HepG2 (cell line): ENCODE measurements at regions not wholly inside any gene's neighbourhood (a gene's known extent, or its start where the extent isn't known, plus 50 kb on each side); places are given as distances from the start of the nearest gene placed in this dataset.
A peak's percentile ranks its signal among the peaks of the same experiment; 100 is the strongest.

Experiments used
- ATAC-seq: fragments of 200-7000 bp; cut with Tn5 transposase; 3 replicates; pipeline ENCODE4 v1.9.1; 2020; ENCODE audit warnings: mild to moderate bottlenecking, moderate library complexity
- BruUV-seq: library from RNA; stranded (reverse); fragments of 400-500 nt; replicated peaks from 2 replicates; lab custom pipeline; 2021; lab: Mats Ljungman, UMichigan
- CTCF ChIA-PET: fragments of 300-600 bp; formaldehyde crosslinking; extraction: SDS; loops from one replicate; lab custom pipeline; 2021; ENCODE audit warnings: low total read pairs, inconsistent platforms, low intra/inter-chr PET ratio; lab: Yijun Ruan, JAX
- POLR2A ChIA-PET: fragments of 350-600 bp; sonication (Branson Sonifier 250); formaldehyde crosslinking; loops from one replicate; lab custom pipeline; 2020; ENCODE audit warnings: antibody characterized with exemption, inconsistent platforms; lab: Yijun Ruan, JAX
- DNase-seq: peaks from one replicate; pipeline ENCODE4 v3.0.0-alpha.2; 2015; ENCODE audit warnings: low spot score
- FAIRE-seq: peaks from 3 replicates; lab custom pipeline; 2011; peaks lifted over from hg19 to GRCh38; lab: Jason Lieb, UNC
- H2AFZ ChIP-seq: one replicate; pipeline ENCODE4 v1.6.1; 2011; ENCODE audit warnings: low read length, inconsistent platforms
- H3K27ac ChIP-seq: fragments of 300-600 bp; 3 replicates; pipeline ENCODE4 v1.8.0; 2011; ENCODE audit warnings: mixed run types, mild to moderate bottlenecking, mixed read lengths, low read length, inconsistent platforms; ENCODE audit not compliant: insufficient read depth; ENCODE audit errors: extremely low read length
- H3K27me3 ChIP-seq, 2 experiments: fragments of 200-600 bp in 1 of 2; 2 replicates in 1 of 2; 3 replicates in 1 of 2; pipeline versions ENCODE4 v1.6.0 to v1.8.0; 2011; ENCODE audit warnings: low read length in 2 of 2, mild to moderate bottlenecking in 2 of 2, moderate library complexity in 2 of 2, inconsistent platforms in 1 of 2; ENCODE audit not compliant: insufficient read depth in 2 of 2, control insufficient read depth in 1 of 2
- H3K36me3 ChIP-seq, 2 experiments: fragments of 200-600 bp in 1 of 2; replicated peaks in 1 of 2; 2 replicates in 1 of 2; 3 replicates in 1 of 2; pipeline versions ENCODE4 v1.5.1 to v1.8.0; 2011; ENCODE audit warnings: low read length in 2 of 2, inconsistent platforms in 1 of 2; ENCODE audit not compliant: insufficient read depth in 2 of 2, control insufficient read depth in 1 of 2
- H3K4me1 ChIP-seq: 2 replicates; pipeline ENCODE4 v1.5.1; 2012; ENCODE audit warnings: low read length, inconsistent platforms; ENCODE audit not compliant: insufficient read depth
- H3K4me2 ChIP-seq: 2 replicates; pipeline ENCODE4 v1.6.0; 2011; ENCODE audit warnings: low read depth, low read length, inconsistent platforms
- H3K4me3 ChIP-seq, 3 experiments: fragments of 200-600 bp in 1 of 3; sonication (generic), shearing (Covaris generic) in 1 of 3; replicated peaks in 1 of 3; 2 replicates each; pipeline ENCODE4 v1.5.1; 2011 to 2016; ENCODE audit warnings: low read length in 3 of 3, inconsistent platforms in 2 of 3, low read depth in 2 of 3, mild to moderate bottlenecking in 2 of 3, control low read depth in 1 of 3, mixed read lengths in 1 of 3; ENCODE audit not compliant: insufficient read depth in 1 of 3
- H3K79me2 ChIP-seq: one replicate; pipeline ENCODE4 v1.6.1; 2011; ENCODE audit warnings: low read length, inconsistent platforms; ENCODE audit not compliant: insufficient read depth
- H3K9ac ChIP-seq: 2 replicates; pipeline ENCODE4 v1.6.0; 2011; ENCODE audit warnings: mild to moderate bottlenecking, low read depth, low read length, inconsistent platforms; ENCODE audit not compliant: insufficient read depth
- H3K9me3 ChIP-seq: 2 replicates; pipeline ENCODE4 v1.5.1; 2012; ENCODE audit warnings: mild to moderate bottlenecking, low read length
- H4K20me1 ChIP-seq: 2 replicates; pipeline ENCODE4 v1.6.0; 2011; ENCODE audit warnings: inconsistent platforms, mild to moderate bottlenecking, low read length, moderate library complexity; ENCODE audit not compliant: insufficient read depth
- AFF4 ChIP-seq: sonication (generic); formaldehyde crosslinking; IDR thresholded peaks from 2 replicates; pipeline ENCODE4 v1.4.0; 2020; ENCODE audit warnings: missing genetic modification reagents
- GLI4 ChIP-seq: sonication (generic); formaldehyde crosslinking; IDR thresholded peaks from 2 replicates; pipeline ENCODE4 v1.5.1; 2020; ENCODE audit warnings: missing genetic modification reagents, mild to moderate bottlenecking, moderate library complexity, borderline replicate concordance
- MAFK ChIP-seq, 2 experiments: IDR thresholded peaks in 1 of 2; conservative IDR thresholded peaks in 1 of 2; 2 replicates each; pipeline ENCODE4 v1.6.1; 2011; ENCODE audit warnings: improper control_type of control experiment in 2 of 2, low read length in 2 of 2
- TEF ChIP-seq: sonication (generic); formaldehyde crosslinking; IDR thresholded peaks from 2 replicates; pipeline ENCODE4 v1.5.0; 2020; ENCODE audit warnings: missing genetic modification reagents
- ZNF136 ChIP-seq: sonication (generic); formaldehyde crosslinking; IDR thresholded peaks from 2 replicates; pipeline ENCODE4 v1.8.1; 2022; ENCODE audit warnings: low read depth, mild to moderate bottlenecking, moderate library complexity, missing genetic modification reagents
- WGBS: methylation state at CpG from one replicate; pipeline ENCODE4 v1.1.6; 2017; ENCODE audit warnings: low lambda C conversion rate; 5-methylcytosine and 5-hydroxymethylcytosine counted together
- in situ Hi-C: cut with HindIII; loops from 2 replicates; pipeline ENCODE4 v1.10.0; 2017; ENCODE audit warnings: low pct_unique_long_range_greater_than_20kb; ENCODE audit not compliant: extremely low pct_ligation_motif_present
- intact Hi-C: fragments of 100-400 bp; cut with micrococcal nuclease; formaldehyde crosslinking; loops from one replicate; pipeline ENCODE4 v1.10.0; 2022; ENCODE audit not compliant: unreplicated experiment

GRCh38 chr9:89662718-89663613 lies 58.2 kb downstream of the GADD45G start:
- ChIA-PET POLR2A (no interaction called here), CTCF (no interaction called here)
- Histone ChIP-seq H2AFZ (no peak overlapping the region), H3K27ac (no peak overlapping the region), H3K4me3 (no peak overlapping the region), H3K9me3 (no peaks in the 10 kb centered on the region), H3K79me2 (no peaks in the 10 kb centered on the region), H3K4me1 (peaks cover 21% of the 10 kb centered on the region), H3K4me2 (no peak overlapping the region), H4K20me1 (no peaks in the 10 kb centered on the region), H3K36me3 (no peaks in the 10 kb centered on the region), H3K9ac (no peak overlapping the region), H3K27me3 (peaks cover 3 to 30% of the 10 kb centered on the region in 2 experiments; a peak in 3 of 5 replicates)
- in situ Hi-C loops (no loop called here), intact Hi-C loops (no loop called here)
- 58% methylated on average over 9 of the region's 22 CpGs for WGBS
- FAIRE-seq (no peak), DNase-seq (no peak), ATAC-seq (peak; percentile 10)
- no peak for TF ChIP-seq GLI4 (CRISPR knock-in tag)
- no peak for TF ChIP-seq MAFK (conservative IDR thresholded peaks at IDR 0.05 in 1 of 2, IDR thresholded peaks at IDR 0.05 in 1 of 2; ENCODE audit: low read length in 2 of 2)
- TF ChIP-seq TEF (CRISPR knock-in tag) = no peak
- no peak for TF ChIP-seq AFF4 (CRISPR knock-in tag)
- TF ChIP-seq ZNF136 (CRISPR knock-in tag) = no peak
- BruUV-seq = no TSS peak
